GM21360 (cell line): ENCODE measurements at regions not wholly inside any gene's neighbourhood (a gene's known extent, or its start where the extent isn't known, plus 50 kb on each side); places are given as distances from the start of the nearest gene placed in this dataset.

Source experiments
- ATAC-seq: cut with Tn5 transposase; IDR thresholded peaks from one replicate; pipeline ENCODE4 v1.9.1; 2021; ENCODE audit warnings: mild to moderate bottlenecking, moderate library complexity; ENCODE audit not compliant: unreplicated experiment

- no peak for ATAC-seq
These were observed 371.1 kb upstream of the ZNF608 start for GRCh38 chr5:125117566-125117965.

- ATAC-seq: no peak
These were observed 373.6 kb upstream of the ZNF608 start for GRCh38 chr5:125120012-125120411.

GRCh38 chr5:125125031-125125823 lies 378.8 kb upstream of the ZNF608 start:
- no peak for ATAC-seq

GRCh38 chr5:125126050-125126449 lies 379.6 kb upstream of the ZNF608 start:
- no peak for ATAC-seq

GRCh38 chr5:125129151-125129806 lies 382.8 kb upstream of the ZNF608 start:
- no peak for ATAC-seq

GRCh38 chr5:125130591-125130990 lies 384.2 kb upstream of the ZNF608 start:
- no peak for ATAC-seq

GRCh38 chr5:125134216-125135081 lies 388.0 kb upstream of the ZNF608 start:
- no peak for ATAC-seq

- no peak for ATAC-seq
These were observed 391.1 kb upstream of the ZNF608 start for GRCh38 chr5:125137535-125137934.

- ATAC-seq: no peak
These were observed 391.8 kb upstream of the ZNF608 start for GRCh38 chr5:125138266-125138665.

- no peak for ATAC-seq
These were observed 393.2 kb upstream of the ZNF608 start for GRCh38 chr5:125139590-125139989.

GRCh38 chr5:125140220-125140619 lies 393.8 kb upstream of the ZNF608 start:
- no peak for ATAC-seq

GRCh38 chr5:125140855-125141254 lies 394.4 kb upstream of the ZNF608 start:
- no peak for ATAC-seq

GRCh38 chr5:125142458-125142857 lies 396.0 kb upstream of the ZNF608 start:
- no peak for ATAC-seq

- ATAC-seq: no peak
These were observed 396.6 kb upstream of the ZNF608 start for GRCh38 chr5:125143011-125143410.

GRCh38 chr5:125148076-125148475 lies 401.6 kb upstream of the ZNF608 start:
- no peak for ATAC-seq

GRCh38 chr5:125148706-125149105 lies 402.3 kb upstream of the ZNF608 start:
- no peak for ATAC-seq

GRCh38 chr5:125149110-125149509 lies 402.7 kb upstream of the ZNF608 start:
- ATAC-seq: no peak

- ATAC-seq: no peak
These were observed 403.1 kb upstream of the ZNF608 start for GRCh38 chr5:125149527-125149926.

- ATAC-seq: no peak
These were observed 403.7 kb upstream of the ZNF608 start for GRCh38 chr5:125150041-125150669.

- no peak for ATAC-seq
These were observed 404.9 kb upstream of the ZNF608 start for GRCh38 chr5:125151150-125151900.
